Peyer's patch (tissue), 4 donors: ENCODE measurements at regions not wholly inside any gene's neighbourhood (a gene's known extent, or its start where the extent isn't known, plus 50 kb on each side); places are given as distances from the start of the nearest gene placed in this dataset.

Experiments used
- POLR2A ChIP-seq, 2 donors: fragments of 450-650 bp; IDR thresholded peaks; one replicate each; pipeline ENCODE4 v1.5.1; 2017; ENCODE audit warnings: antibody characterized with exemption in 2 of 2, mild to moderate bottlenecking in 2 of 2, moderate library complexity in 2 of 2
- TF ChIP-seq, protein P1 (sequence below), 6 experiments: fragments of 450-650 bp in 4 of 6; fragments of 200-600 bp in 2 of 6; sonication (generic) in 1 of 6; IDR thresholded peaks; one replicate each; pipeline ENCODE4 v1.5.1; 2017 to 2019; ENCODE audit warnings: antibody characterized with exemption in 6 of 6, mild to moderate bottlenecking in 3 of 6, moderate library complexity in 1 of 6

- TF ChIP-seq, protein P1, sequence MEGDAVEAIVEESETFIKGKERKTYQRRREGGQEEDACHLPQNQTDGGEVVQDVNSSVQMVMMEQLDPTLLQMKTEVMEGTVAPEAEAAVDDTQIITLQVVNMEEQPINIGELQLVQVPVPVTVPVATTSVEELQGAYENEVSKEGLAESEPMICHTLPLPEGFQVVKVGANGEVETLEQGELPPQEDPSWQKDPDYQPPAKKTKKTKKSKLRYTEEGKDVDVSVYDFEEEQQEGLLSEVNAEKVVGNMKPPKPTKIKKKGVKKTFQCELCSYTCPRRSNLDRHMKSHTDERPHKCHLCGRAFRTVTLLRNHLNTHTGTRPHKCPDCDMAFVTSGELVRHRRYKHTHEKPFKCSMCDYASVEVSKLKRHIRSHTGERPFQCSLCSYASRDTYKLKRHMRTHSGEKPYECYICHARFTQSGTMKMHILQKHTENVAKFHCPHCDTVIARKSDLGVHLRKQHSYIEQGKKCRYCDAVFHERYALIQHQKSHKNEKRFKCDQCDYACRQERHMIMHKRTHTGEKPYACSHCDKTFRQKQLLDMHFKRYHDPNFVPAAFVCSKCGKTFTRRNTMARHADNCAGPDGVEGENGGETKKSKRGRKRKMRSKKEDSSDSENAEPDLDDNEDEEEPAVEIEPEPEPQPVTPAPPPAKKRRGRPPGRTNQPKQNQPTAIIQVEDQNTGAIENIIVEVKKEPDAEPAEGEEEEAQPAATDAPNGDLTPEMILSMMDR (IDR thresholded peaks at IDR 0.05): no peak
- no peak for TF ChIP-seq POLR2A (IDR thresholded peaks at IDR 0.05)
These were observed 124.8 kb upstream of the EOLA2 start for GRCh38 chrX:150063138-150063518.
